GM19328 (cell line): ENCODE measurements at regions not wholly inside any gene's neighbourhood (a gene's known extent, or its start where the extent isn't known, plus 50 kb on each side); places are given as distances from the start of the nearest gene placed in this dataset.

ENCODE experiments used
- ATAC-seq: cut with Tn5 transposase; IDR thresholded peaks from one replicate; pipeline ENCODE4 v1.9.1; 2021; ENCODE audit warnings: mild to moderate bottlenecking, moderate library complexity; ENCODE audit not compliant: unreplicated experiment

DNA sequence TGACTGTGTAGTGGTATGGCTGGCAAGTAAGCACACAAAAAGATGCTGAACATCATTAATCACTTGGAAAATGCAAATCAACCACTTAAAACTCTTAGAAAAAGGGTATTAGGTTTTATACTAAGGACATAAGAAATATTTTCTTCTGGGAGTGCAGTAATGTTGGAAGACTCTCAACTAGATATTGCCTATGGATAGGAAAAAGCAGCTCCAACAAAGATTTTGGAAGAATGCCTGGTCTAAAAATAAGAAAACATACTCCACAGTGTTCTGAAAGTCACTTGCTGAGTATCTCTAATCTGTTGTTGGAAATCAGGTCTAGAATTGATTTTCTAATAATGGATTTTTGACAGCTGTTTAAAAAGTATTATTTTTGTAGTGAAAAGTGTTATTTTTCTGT, 50.8 kb upstream of the PHYHIPL start:
- no peak for ATAC-seq

DNA sequence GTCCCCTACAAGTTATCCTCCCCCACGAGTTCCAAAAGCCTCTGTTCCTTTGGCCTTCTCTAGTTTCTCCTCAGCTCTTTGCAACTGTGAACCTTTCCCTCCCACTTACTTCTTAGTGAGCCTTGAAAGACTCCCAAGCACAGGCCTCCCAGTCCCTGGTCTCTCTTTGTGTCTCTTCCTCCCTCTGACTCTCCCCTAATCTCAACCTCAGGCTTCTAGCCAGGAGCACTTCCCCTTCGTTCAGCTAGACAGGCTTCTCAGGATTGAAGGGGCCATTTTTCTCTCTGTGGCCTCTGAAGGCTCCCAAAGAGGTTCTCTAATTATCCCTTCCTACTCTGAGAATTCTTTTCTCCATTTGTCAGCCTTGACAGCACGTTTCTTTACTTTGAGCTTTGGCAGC, 50.2 kb upstream of the PHYHIPL start:
- ATAC-seq, result no peak
